ENCODE measurements at regions not wholly inside any gene's neighbourhood (a gene's known extent, or its start where the extent isn't known, plus 50 kb on each side); places are given as distances from the start of the nearest gene placed in this dataset.

DNA sequence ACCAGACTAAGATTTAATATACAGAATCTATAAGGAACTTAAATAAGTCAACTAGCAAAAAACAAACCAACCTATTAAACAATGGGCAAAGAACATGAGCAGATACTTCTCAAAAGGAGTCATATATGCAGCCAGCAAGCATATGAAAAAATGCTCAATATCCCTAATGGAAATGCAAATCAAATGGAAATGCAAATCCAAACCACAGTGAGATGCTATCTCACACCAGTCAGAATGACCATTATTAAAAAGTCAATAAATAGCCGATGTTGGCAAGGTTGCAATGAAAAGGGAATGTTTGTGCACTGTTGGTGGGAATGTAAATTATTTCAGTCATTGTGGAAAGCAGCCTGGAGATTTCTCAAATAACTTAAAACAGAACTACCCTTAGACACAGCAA, 97.0 kb upstream of the SLC6A14 start:
- no peak for DNase-seq (ENCODE audit: low spot score in 2 of 2)
- Histone ChIP-seq H3K27ac (no peak overlapping the region), H3K4me1 (no peaks in the 10 kb centered on the region), H3K9me3 (no peaks in the 10 kb centered on the region), H3K4me3 (no peak overlapping the region), H3K36me3 (no peaks in the 10 kb centered on the region), H3K27me3 (no peaks in the 10 kb centered on the region)
- TF ChIP-seq EP300 (IDR thresholded peaks at IDR 0.05) = no peak
- TF ChIP-seq, protein P1, sequence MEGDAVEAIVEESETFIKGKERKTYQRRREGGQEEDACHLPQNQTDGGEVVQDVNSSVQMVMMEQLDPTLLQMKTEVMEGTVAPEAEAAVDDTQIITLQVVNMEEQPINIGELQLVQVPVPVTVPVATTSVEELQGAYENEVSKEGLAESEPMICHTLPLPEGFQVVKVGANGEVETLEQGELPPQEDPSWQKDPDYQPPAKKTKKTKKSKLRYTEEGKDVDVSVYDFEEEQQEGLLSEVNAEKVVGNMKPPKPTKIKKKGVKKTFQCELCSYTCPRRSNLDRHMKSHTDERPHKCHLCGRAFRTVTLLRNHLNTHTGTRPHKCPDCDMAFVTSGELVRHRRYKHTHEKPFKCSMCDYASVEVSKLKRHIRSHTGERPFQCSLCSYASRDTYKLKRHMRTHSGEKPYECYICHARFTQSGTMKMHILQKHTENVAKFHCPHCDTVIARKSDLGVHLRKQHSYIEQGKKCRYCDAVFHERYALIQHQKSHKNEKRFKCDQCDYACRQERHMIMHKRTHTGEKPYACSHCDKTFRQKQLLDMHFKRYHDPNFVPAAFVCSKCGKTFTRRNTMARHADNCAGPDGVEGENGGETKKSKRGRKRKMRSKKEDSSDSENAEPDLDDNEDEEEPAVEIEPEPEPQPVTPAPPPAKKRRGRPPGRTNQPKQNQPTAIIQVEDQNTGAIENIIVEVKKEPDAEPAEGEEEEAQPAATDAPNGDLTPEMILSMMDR (IDR thresholded peaks at IDR 0.05) = no peak
- no peak for TF ChIP-seq POLR2A (IDR thresholded peaks at IDR 0.05)
- 89 to 100% methylated on average over 1 of the region's 1 CpG for WGBS, 2 donors

DNA sequence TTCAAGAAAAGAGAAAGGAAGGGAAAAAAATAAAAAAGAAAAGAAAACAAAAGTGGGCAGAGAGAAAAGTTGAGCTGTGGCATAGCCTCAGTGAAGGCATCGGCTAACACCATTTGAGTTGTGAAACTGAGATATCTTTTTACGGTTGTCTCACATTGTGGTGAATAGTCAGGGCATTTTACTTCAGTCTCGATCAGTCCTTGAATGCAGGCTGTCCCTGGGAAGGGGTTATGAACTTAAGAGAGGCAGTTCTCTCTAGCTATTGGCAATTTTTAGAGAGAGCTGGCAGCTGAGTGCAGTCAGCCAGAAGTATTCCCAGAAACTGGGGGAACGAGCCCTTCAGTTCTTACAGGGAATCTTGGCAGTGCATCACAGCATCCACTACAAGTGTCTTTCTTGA, 93.5 kb upstream of the SLC6A14 start:
- DNase-seq (ENCODE audit: low spot score in 2 of 2) = no peak
- H3K4me3 ChIP-seq = no peak overlapping the region
- H3K36me3 ChIP-seq = no peaks in the 10 kb centered on the region
- 17 to 46% methylated on average over 4 of the region's 4 CpGs for WGBS, 2 donors
- H3K27ac ChIP-seq = no peak overlapping the region
- H3K27me3 ChIP-seq = no peaks in the 10 kb centered on the region
- TF ChIP-seq EP300 (IDR thresholded peaks at IDR 0.05) (no peak), POLR2A (IDR thresholded peaks at IDR 0.05) (no peak)
- TF ChIP-seq, protein P1 (IDR thresholded peaks at IDR 0.05) = no peak
- no peaks in the 10 kb centered on the region for H3K9me3 ChIP-seq
- no peaks in the 10 kb centered on the region for H3K4me1 ChIP-seq

GRCh38 chrX:116345958-116346357, 90.4 kb upstream of the SLC6A14 start:
- TF ChIP-seq, protein P1 (IDR thresholded peaks at IDR 0.05) = no peak
- TF ChIP-seq POLR2A (IDR thresholded peaks at IDR 0.05) = no peak
- no peak for TF ChIP-seq EP300 (IDR thresholded peaks at IDR 0.05)
- no peaks in the 10 kb centered on the region for H3K27me3 ChIP-seq
- H3K27ac ChIP-seq = no peak overlapping the region
- no peaks in the 10 kb centered on the region for H3K4me1 ChIP-seq
- H3K4me3 ChIP-seq = no peak overlapping the region
- H3K36me3 ChIP-seq = no peaks in the 10 kb centered on the region
- no peak for DNase-seq (ENCODE audit: low spot score in 2 of 2)
- no peaks in the 10 kb centered on the region for H3K9me3 ChIP-seq
- 69 to 100% methylated on average over 1 to 3 of the region's 3 CpGs for WGBS, 2 donors

DNA sequence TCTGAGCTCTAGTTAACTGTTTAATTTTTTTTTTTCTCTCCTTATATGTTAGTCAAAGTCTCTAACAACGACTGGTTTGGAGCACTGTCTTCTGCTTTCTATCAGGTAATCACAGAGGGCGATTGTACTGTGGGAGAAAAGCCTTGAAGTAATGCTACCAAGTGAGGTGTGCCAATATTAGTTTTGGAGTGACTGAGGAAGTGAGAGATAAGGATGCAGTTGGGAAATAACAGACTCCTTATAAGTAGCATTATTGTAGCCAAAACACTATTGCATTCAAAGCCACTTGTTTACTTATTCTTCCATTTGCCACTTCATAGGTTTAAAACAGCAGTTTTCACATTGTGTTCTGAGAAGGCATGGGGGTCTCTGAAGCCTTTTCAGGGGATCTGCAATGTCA, 79.1 kb upstream of the SLC6A14 start:
- 23 to 50% methylated on average over 2 of the region's 2 CpGs for WGBS, 2 donors
- DNase-seq (ENCODE audit: low spot score in 2 of 2) = no peak
- Histone ChIP-seq H3K36me3 (no peaks in the 10 kb centered on the region), H3K4me1 (no peaks in the 10 kb centered on the region), H3K9me3 (no peaks in the 10 kb centered on the region), H3K27ac (no peak overlapping the region), H3K4me3 (no peak overlapping the region), H3K27me3 (no peaks in the 10 kb centered on the region)
- TF ChIP-seq, protein P1 (IDR thresholded peaks at IDR 0.05) = no peak
- TF ChIP-seq POLR2A (IDR thresholded peaks at IDR 0.05) (no peak), EP300 (IDR thresholded peaks at IDR 0.05) (no peak)

GRCh38 chrX:116378961-116379360, 57.4 kb upstream of the SLC6A14 start:
- Histone ChIP-seq H3K27me3 (no peaks in the 10 kb centered on the region), H3K4me3 (no peak overlapping the region), H3K4me1 (no peaks in the 10 kb centered on the region), H3K36me3 (no peaks in the 10 kb centered on the region), H3K9me3 (no peaks in the 10 kb centered on the region), H3K27ac (no peak overlapping the region)
- no peak for DNase-seq (ENCODE audit: low spot score in 2 of 2)
- WGBS, 2 donors = 62 to 78% methylated on average over 2 of the region's 2 CpGs
- TF ChIP-seq POLR2A (IDR thresholded peaks at IDR 0.05) = no peak
- TF ChIP-seq, protein P1 (IDR thresholded peaks at IDR 0.05) = no peak
- TF ChIP-seq EP300 (IDR thresholded peaks at IDR 0.05) = no peak

Measured in tibial nerve (tissue), 4 donors.